Adrenal gland (tissue), 5 donors: ENCODE measurements at regions not wholly inside any gene's neighbourhood (a gene's known extent, or its start where the extent isn't known, plus 50 kb on each side); places are given as distances from the start of the nearest gene placed in this dataset.

Experiments used
- CTCF ChIP-seq, 6 experiments: fragments of 450-650 bp in 4 of 6; fragments of 200-600 bp in 2 of 6; sonication (generic) in 1 of 6; IDR thresholded peaks; 1 replicate in 5 of 6; 2 replicates in 1 of 6; pipeline versions ENCODE4 v1.5.1 to v1.8.0; 2016 to 2021; ENCODE audit warnings: antibody characterized with exemption in 6 of 6, mild to moderate bottlenecking in 2 of 6, moderate library complexity in 1 of 6
- POLR2A ChIP-seq, 2 donors: fragments of 450-650 bp; IDR thresholded peaks; one replicate each; pipeline ENCODE4 v1.6.1; 2017; ENCODE audit warnings: antibody characterized with exemption in 2 of 2, mild to moderate bottlenecking in 2 of 2, moderate library complexity in 1 of 2
- donor health status: DM: no; HTN: no; CAD: no.

- TF ChIP-seq CTCF (IDR thresholded peaks at IDR 0.05) (no peak), POLR2A (IDR thresholded peaks at IDR 0.05) (no peak)
Measured at GRCh38 chr10:64463406-64463805, 942.2 kb downstream of the REEP3 start.
